ENCODE measurements at regions not wholly inside any gene's neighbourhood (a gene's known extent, or its start where the extent isn't known, plus 50 kb on each side); places are given as distances from the start of the nearest gene placed in this dataset.

GRCh38 chr1:173107696-173108095 is 57.0 kb upstream of the TNFSF18 start:
- TF ChIP-seq CTCF (IDR thresholded peaks at IDR 0.05; ENCODE audit: low read length) (no peak), EZH2 (IDR thresholded peaks at IDR 0.05; ENCODE audit: borderline replicate concordance, low read length) (no peak)

All from OCI-LY1 (cell line).